Breast epithelium (tissue), 4 donors: ENCODE measurements at regions not wholly inside any gene's neighbourhood (a gene's known extent, or its start where the extent isn't known, plus 50 kb on each side); places are given as distances from the start of the nearest gene placed in this dataset.
A peak's percentile ranks its signal among the peaks of the same experiment; 100 is the strongest.

ENCODE experiments used
- DNase-seq, 2 donors: peaks; one replicate each; pipeline ENCODE4 v3.0.0-alpha.2; 2019; ENCODE audit warnings: low spot score in 2 of 2
- H3K27ac ChIP-seq, 2 donors: fragments of 200-600 bp; sonication (generic) in 1 of 2; one replicate each; pipeline ENCODE4 v1.5.1; 2016 to 2019; ENCODE audit warnings: mild to moderate bottlenecking in 1 of 2
- H3K27me3 ChIP-seq, 2 donors: fragments of 200-600 bp; sonication (generic) in 1 of 2; one replicate each; pipeline versions ENCODE4 v1.5.1 to v1.6.0; 2017 to 2019; ENCODE audit warnings: control low read depth in 1 of 2, mild to moderate bottlenecking in 1 of 2
- H3K36me3 ChIP-seq: fragments of 200-600 bp; one replicate; pipeline ENCODE4 v1.5.1; 2019
- H3K4me1 ChIP-seq, 2 donors: fragments of 200-600 bp; sonication (generic); one replicate each; pipeline ENCODE4 v1.5.1; 2016 to 2019; ENCODE audit warnings: control low read depth in 1 of 2
- H3K4me3 ChIP-seq, 3 donors: fragments of 200-600 bp; sonication (generic); 1 replicate in 2 of 3; 2 replicates in 1 of 3; pipeline ENCODE4 v1.5.1; 2016 to 2019; ENCODE audit warnings: mild to moderate bottlenecking in 3 of 3, moderate library complexity in 2 of 3
- H3K9me3 ChIP-seq, 2 donors: fragments of 200-600 bp; sonication (generic) in 1 of 2; one replicate each; pipeline ENCODE4 v1.5.1; 2016 to 2019; ENCODE audit warnings: control low read depth in 1 of 2
- CTCF ChIP-seq, 3 donors: fragments of 450-650 bp; IDR thresholded peaks; one replicate each; pipeline ENCODE4 v1.5.1; 2016 to 2017; ENCODE audit warnings: antibody characterized with exemption in 3 of 3, mild to moderate bottlenecking in 3 of 3, moderate library complexity in 3 of 3
- POLR2A ChIP-seq: fragments of 450-650 bp; IDR thresholded peaks from one replicate; pipeline ENCODE4 v1.6.1; 2016; ENCODE audit warnings: antibody characterized with exemption, mild to moderate bottlenecking, moderate library complexity
- POLR2AphosphoS5 ChIP-seq, 3 donors: sonication (generic); formaldehyde crosslinking; IDR thresholded peaks; one replicate each; pipeline ENCODE4 v1.6.1; 2017; ENCODE audit warnings: antibody characterized with exemption in 3 of 3
- intact Hi-C: fragments of 100-400 bp; cut with DNase I; formaldehyde crosslinking; loops from one replicate; pipeline ENCODE4 v1.15.1; 2023; ENCODE audit warnings: low total_unique reads

- H3K4me1 ChIP-seq: no peaks in the 10 kb centered on the region
- intact Hi-C loops: no loop called here
- H3K27ac ChIP-seq: peak overlapping the region in 1 of 2 donors; percentile 34
- no peak for TF ChIP-seq CTCF (IDR thresholded peaks at IDR 0.05)
- no peak for TF ChIP-seq POLR2A
- TF ChIP-seq POLR2AphosphoS5 (IDR thresholded peaks at IDR 0.05): no peak
- no peaks in the 10 kb centered on the region for H3K27me3 ChIP-seq
- DNase-seq: no peak
- no peak overlapping the region for H3K4me3 ChIP-seq
- no peaks in the 10 kb centered on the region for H3K36me3 ChIP-seq
- H3K9me3 ChIP-seq: no peaks in the 10 kb centered on the region
Measured at GRCh38 chr21:16837721-16838120, 675.1 kb upstream of the CXADR start.

- H3K36me3 ChIP-seq: no peaks in the 10 kb centered on the region
- no peak overlapping the region for H3K4me3 ChIP-seq
- H3K27me3 ChIP-seq: no peaks in the 10 kb centered on the region
- intact Hi-C loops: no loop called here
- TF ChIP-seq POLR2A (no peak), CTCF (IDR thresholded peaks at IDR 0.05) (no peak), POLR2AphosphoS5 (IDR thresholded peaks at IDR 0.05) (no peak)
- H3K9me3 ChIP-seq: no peaks in the 10 kb centered on the region
- peak overlapping the region; percentile 31 to 34 for H3K27ac ChIP-seq
- no peaks in the 10 kb centered on the region for H3K4me1 ChIP-seq
- no peak for DNase-seq
Measured at GRCh38 chr21:16838331-16838730, 674.5 kb upstream of the CXADR start.

- TF ChIP-seq CTCF (IDR thresholded peaks at IDR 0.05) (no peak), POLR2A (no peak), POLR2AphosphoS5 (IDR thresholded peaks at IDR 0.05) (no peak)
- intact Hi-C loops: no loop called here
- no peaks in the 10 kb centered on the region for H3K27me3 ChIP-seq
- H3K4me3 ChIP-seq: no peak overlapping the region
- H3K9me3 ChIP-seq: no peaks in the 10 kb centered on the region
- no peaks in the 10 kb centered on the region for H3K36me3 ChIP-seq
- H3K27ac ChIP-seq: peak overlapping the region; percentile 30 to 36
- no peak for DNase-seq
- H3K4me1 ChIP-seq: no peaks in the 10 kb centered on the region
Measured at GRCh38 chr21:16840538-16840937, 672.3 kb upstream of the CXADR start.

- no peak for DNase-seq
- intact Hi-C loops: no loop called here
- peak overlapping the region; percentile 57 to 74 for H3K27ac ChIP-seq
- H3K36me3 ChIP-seq: no peaks in the 10 kb centered on the region
- peak overlapping the region in 2 of 3 donors; percentile 12 to 29 for H3K4me3 ChIP-seq
- TF ChIP-seq POLR2A (no peak), CTCF (IDR thresholded peaks at IDR 0.05) (no peak), POLR2AphosphoS5 (IDR thresholded peaks at IDR 0.05) (no peak)
- H3K27me3 ChIP-seq: no peaks in the 10 kb centered on the region
- H3K4me1 ChIP-seq: no peaks in the 10 kb centered on the region
- no peaks in the 10 kb centered on the region for H3K9me3 ChIP-seq
Measured at GRCh38 chr21:16841975-16842695, 670.7 kb upstream of the CXADR start.

GRCh38 chr21:16842696-16843035 lies 670.2 kb upstream of the CXADR start:
- intact Hi-C loops: no loop called here
- no peaks in the 10 kb centered on the region for H3K36me3 ChIP-seq
- H3K9me3 ChIP-seq: no peaks in the 10 kb centered on the region
- peak overlapping the region; percentile 57 to 74 for H3K27ac ChIP-seq
- DNase-seq: no peak
- no peaks in the 10 kb centered on the region for H3K4me1 ChIP-seq
- H3K4me3 ChIP-seq: peak overlapping the region in 2 of 3 donors; percentile 12 to 29
- H3K27me3 ChIP-seq: no peaks in the 10 kb centered on the region
- TF ChIP-seq POLR2AphosphoS5 (IDR thresholded peaks at IDR 0.05) (no peak), CTCF (IDR thresholded peaks at IDR 0.05) (no peak), POLR2A (no peak)
